DND-41 (cell line): ENCODE measurements at regions not wholly inside any gene's neighbourhood (a gene's known extent, or its start where the extent isn't known, plus 50 kb on each side); places are given as distances from the start of the nearest gene placed in this dataset.

Source experiments
- ATAC-seq: fragments of 200-7000 bp; cut with Tn5 transposase; 3 replicates; pipeline ENCODE4 v1.9.1; 2021; ENCODE audit warnings: low read depth; ENCODE audit not compliant: insufficient read depth
- DNase-seq: peaks from one replicate; pipeline ENCODE4 v3.0.0-alpha.2; 2020
- H2AFZ ChIP-seq: 2 replicates; pipeline ENCODE4 v1.6.0; 2012; ENCODE audit warnings: low read depth, low read length
- H3K27ac ChIP-seq: 2 replicates; pipeline ENCODE4 v1.5.1; 2012; ENCODE audit warnings: low read length, inconsistent platforms
- H3K27me3 ChIP-seq: fragments of 200-600 bp; sonication (generic); 2 replicates; pipeline ENCODE4 v1.6.0; 2012; ENCODE audit warnings: low read length, mild to moderate bottlenecking, inconsistent platforms; ENCODE audit not compliant: insufficient read depth, poor library complexity
- H3K36me3 ChIP-seq: 2 replicates; pipeline ENCODE4 v1.5.1; 2012; ENCODE audit warnings: low read length, inconsistent platforms; ENCODE audit not compliant: insufficient read depth
- H3K4me1 ChIP-seq: 2 replicates; pipeline ENCODE4 v1.5.1; 2012; ENCODE audit warnings: mild to moderate bottlenecking, low read length; ENCODE audit not compliant: insufficient read depth
- H3K4me2 ChIP-seq: 2 replicates; pipeline ENCODE4 v1.6.0; 2012; ENCODE audit warnings: mild to moderate bottlenecking, moderate library complexity, low read length, inconsistent platforms; ENCODE audit not compliant: insufficient read depth
- H3K4me3 ChIP-seq, 2 experiments: fragments of 200-600 bp in 1 of 2; shearing (Covaris generic) in 1 of 2; 2 replicates each; pipeline ENCODE4 v1.5.1; 2012 to 2016; ENCODE audit warnings: inconsistent platforms in 2 of 2, low read length in 2 of 2, mild to moderate bottlenecking in 2 of 2, low read depth in 1 of 2, moderate library complexity in 1 of 2
- H3K79me2 ChIP-seq: 2 replicates; pipeline ENCODE4 v1.6.0; 2012; ENCODE audit warnings: low read length, inconsistent platforms; ENCODE audit not compliant: insufficient read depth
- H3K9ac ChIP-seq: 2 replicates; pipeline ENCODE4 v1.6.0; 2012; ENCODE audit warnings: low read depth, mild to moderate bottlenecking, inconsistent platforms, low read length, moderate library complexity
- H3K9me3 ChIP-seq: 2 replicates; pipeline ENCODE4 v1.5.1; 2012; ENCODE audit warnings: low read length, moderate library complexity, mild to moderate bottlenecking, inconsistent platforms; ENCODE audit not compliant: insufficient read depth, severe bottlenecking
- H4K20me1 ChIP-seq: 2 replicates; pipeline ENCODE4 v1.6.0; 2012; ENCODE audit warnings: low read length; ENCODE audit not compliant: insufficient read depth
- EZH2 ChIP-seq: IDR thresholded peaks from 3 replicates; pipeline ENCODE4 v1.6.1; 2012; ENCODE audit warnings: borderline replicate concordance, low read depth, mild to moderate bottlenecking, moderate library complexity, low read length, inconsistent platforms; ENCODE audit not compliant: severe bottlenecking
- TF ChIP-seq, protein P1 (sequence below): IDR thresholded peaks from 2 replicates; pipeline ENCODE4 v1.5.1; 2012; ENCODE audit warnings: borderline replicate concordance, low read length, moderate library complexity, mild to moderate bottlenecking; ENCODE audit not compliant: poor library complexity, severe bottlenecking; ENCODE audit errors: extremely low read depth

DNA sequence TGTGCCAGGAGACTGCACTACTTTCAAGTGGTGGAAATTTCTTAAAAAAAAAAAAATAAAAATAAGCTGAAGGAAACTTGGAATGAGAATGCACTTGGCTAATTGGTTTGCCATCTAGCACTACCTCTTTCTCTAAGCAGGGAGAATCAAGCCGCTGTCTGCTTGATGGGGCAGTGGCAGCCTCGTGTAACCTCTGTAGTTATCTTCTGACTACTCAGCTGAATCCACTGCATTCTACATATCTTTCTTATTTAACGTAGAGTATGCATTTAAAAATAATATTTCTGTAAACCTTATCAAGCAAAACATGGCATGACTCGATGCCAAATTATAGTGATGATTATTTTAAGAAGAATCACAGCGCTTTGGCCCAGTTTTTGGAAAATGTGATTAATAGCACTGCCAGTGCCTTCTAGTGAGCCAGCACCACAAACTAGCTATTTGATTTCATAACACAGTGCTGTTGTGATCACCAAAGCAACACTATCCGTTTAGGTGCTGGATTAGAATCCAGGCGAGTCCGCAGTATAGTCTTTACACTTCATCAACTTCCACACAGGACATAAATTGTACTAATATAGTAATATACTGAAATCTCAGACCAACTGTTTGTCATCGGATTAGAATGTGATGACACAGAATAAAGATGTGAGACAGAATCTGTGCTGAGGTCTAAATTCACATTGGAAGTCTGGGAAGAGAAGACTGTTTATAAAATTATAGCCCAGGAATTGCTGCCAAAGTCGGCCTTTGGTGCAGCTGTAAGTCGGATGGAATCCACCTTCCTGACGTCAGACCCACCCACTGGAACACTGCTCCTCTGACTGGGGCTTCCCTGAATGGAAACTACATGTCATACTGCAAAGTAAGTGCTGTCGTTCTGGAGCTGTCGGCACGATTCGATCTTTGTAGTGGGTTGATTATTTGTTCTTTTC lies 136.5 kb upstream of the ETAA1 start:
- DNase-seq (no peak), ATAC-seq (no peak)
- no peaks in the 10 kb centered on the region for H3K79me2 ChIP-seq
- H4K20me1 ChIP-seq, result no peaks in the 10 kb centered on the region
- H3K9me3 ChIP-seq, result no peaks in the 10 kb centered on the region
- H3K27ac ChIP-seq, result no peak overlapping the region
- TF ChIP-seq, protein P1, sequence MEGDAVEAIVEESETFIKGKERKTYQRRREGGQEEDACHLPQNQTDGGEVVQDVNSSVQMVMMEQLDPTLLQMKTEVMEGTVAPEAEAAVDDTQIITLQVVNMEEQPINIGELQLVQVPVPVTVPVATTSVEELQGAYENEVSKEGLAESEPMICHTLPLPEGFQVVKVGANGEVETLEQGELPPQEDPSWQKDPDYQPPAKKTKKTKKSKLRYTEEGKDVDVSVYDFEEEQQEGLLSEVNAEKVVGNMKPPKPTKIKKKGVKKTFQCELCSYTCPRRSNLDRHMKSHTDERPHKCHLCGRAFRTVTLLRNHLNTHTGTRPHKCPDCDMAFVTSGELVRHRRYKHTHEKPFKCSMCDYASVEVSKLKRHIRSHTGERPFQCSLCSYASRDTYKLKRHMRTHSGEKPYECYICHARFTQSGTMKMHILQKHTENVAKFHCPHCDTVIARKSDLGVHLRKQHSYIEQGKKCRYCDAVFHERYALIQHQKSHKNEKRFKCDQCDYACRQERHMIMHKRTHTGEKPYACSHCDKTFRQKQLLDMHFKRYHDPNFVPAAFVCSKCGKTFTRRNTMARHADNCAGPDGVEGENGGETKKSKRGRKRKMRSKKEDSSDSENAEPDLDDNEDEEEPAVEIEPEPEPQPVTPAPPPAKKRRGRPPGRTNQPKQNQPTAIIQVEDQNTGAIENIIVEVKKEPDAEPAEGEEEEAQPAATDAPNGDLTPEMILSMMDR, result no peak
- no peak for TF ChIP-seq EZH2
- no peaks in the 10 kb centered on the region for H3K4me1 ChIP-seq
- no peak overlapping the region for H3K9ac ChIP-seq
- H3K36me3 ChIP-seq, result no peaks in the 10 kb centered on the region
- no peaks in the 10 kb centered on the region for H3K27me3 ChIP-seq
- no peak overlapping the region for H3K4me3 ChIP-seq
- no peak overlapping the region for H2AFZ ChIP-seq
- H3K4me2 ChIP-seq, result no peak overlapping the region

DNA sequence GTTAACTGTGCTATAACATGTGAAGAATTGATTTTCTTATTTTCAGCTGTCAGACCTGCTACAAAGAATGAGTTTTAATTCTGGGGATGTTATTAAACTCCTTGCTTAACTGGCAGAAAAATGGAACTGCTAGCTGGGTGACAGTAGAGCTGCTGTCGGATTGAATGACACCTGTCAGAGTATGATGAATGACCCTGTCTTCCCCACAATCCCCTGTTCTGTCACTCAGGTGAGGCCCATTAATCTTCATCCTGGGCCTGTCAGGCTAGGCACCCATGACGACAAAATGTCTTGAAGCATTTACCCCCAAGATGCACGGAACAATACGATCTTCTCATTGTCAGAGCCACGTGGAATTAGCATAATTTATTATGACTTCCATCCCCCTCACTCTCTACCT lies 129.9 kb upstream of the ETAA1 start:
- Histone ChIP-seq H3K4me2 (no peak overlapping the region), H2AFZ (no peak overlapping the region), H3K27ac (no peak overlapping the region), H4K20me1 (no peaks in the 10 kb centered on the region), H3K79me2 (no peaks in the 10 kb centered on the region), H3K9me3 (no peaks in the 10 kb centered on the region), H3K4me3 (no peak overlapping the region), H3K9ac (no peak overlapping the region), H3K4me1 (no peaks in the 10 kb centered on the region), H3K36me3 (no peaks in the 10 kb centered on the region), H3K27me3 (no peaks in the 10 kb centered on the region)
- ATAC-seq (no peak), DNase-seq (no peak)
- no peak for TF ChIP-seq EZH2
- TF ChIP-seq, protein P1, result no peak

DNA sequence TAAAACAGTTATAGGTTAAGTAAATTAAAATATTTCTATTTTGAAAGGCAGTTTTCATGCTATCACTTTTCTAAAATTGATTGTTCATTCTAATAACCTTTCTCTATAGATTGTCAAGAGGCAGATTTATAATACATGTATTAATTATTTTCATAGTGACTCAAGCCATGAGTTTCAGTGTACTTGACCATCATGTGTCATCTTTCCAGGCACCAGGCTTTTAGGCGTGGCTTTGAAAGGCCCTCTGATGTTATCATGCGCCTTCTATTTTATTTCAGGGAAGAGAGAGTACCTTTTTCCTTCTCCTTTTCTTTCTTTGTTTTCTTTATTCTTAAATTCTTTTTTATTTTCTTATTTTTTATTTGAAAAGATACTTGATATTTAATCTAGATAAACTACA lies 128.3 kb upstream of the ETAA1 start:
- DNase-seq (no peak), ATAC-seq (no peak)
- H3K9ac ChIP-seq, result no peak overlapping the region
- no peaks in the 10 kb centered on the region for H3K36me3 ChIP-seq
- no peak overlapping the region for H3K4me2 ChIP-seq
- no peak overlapping the region for H3K4me3 ChIP-seq
- H3K27ac ChIP-seq, result no peak overlapping the region
- no peaks in the 10 kb centered on the region for H3K4me1 ChIP-seq
- no peaks in the 10 kb centered on the region for H3K9me3 ChIP-seq
- no peaks in the 10 kb centered on the region for H4K20me1 ChIP-seq
- TF ChIP-seq, protein P1, result no peak
- TF ChIP-seq EZH2, result no peak
- H3K79me2 ChIP-seq, result no peaks in the 10 kb centered on the region
- H2AFZ ChIP-seq, result no peak overlapping the region
- H3K27me3 ChIP-seq, result peaks cover 2% of the 10 kb centered on the region
